ENCODE measurements at regions not wholly inside any gene's neighbourhood (a gene's known extent, or its start where the extent isn't known, plus 50 kb on each side); places are given as distances from the start of the nearest gene placed in this dataset.

DNA sequence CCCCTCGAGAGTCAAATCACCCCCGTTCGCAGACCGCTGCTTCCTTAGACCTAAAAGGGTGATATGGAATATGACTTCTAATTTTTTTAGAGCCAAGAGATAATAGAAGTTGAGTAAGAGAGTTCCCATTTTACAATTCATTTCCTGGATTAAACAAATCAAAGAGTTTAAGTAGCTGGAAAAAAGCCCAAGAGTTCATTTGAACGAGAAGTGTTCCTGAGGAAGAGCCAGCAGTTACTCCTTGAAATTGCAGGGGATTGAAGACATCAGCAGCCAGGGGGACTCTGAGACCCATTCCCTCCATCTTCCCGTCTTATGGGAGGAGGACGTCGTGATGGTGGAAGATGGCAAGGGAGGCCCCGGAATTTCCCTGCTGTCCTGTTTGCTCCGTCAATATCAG lies 277.0 kb downstream of the WDR11 start:
- TF ChIP-seq CTCF (IDR thresholded peaks at IDR 0.05 in 2 of 3, conservative IDR thresholded peaks at IDR 0.05 in 1 of 3; ENCODE audit: control insufficient read depth in 2 of 3, extremely low read depth in 1 of 3, insufficient read depth in 1 of 3, low read depth in 3 of 3, low read length in 3 of 3) = no peak
- TF ChIP-seq, protein P1, sequence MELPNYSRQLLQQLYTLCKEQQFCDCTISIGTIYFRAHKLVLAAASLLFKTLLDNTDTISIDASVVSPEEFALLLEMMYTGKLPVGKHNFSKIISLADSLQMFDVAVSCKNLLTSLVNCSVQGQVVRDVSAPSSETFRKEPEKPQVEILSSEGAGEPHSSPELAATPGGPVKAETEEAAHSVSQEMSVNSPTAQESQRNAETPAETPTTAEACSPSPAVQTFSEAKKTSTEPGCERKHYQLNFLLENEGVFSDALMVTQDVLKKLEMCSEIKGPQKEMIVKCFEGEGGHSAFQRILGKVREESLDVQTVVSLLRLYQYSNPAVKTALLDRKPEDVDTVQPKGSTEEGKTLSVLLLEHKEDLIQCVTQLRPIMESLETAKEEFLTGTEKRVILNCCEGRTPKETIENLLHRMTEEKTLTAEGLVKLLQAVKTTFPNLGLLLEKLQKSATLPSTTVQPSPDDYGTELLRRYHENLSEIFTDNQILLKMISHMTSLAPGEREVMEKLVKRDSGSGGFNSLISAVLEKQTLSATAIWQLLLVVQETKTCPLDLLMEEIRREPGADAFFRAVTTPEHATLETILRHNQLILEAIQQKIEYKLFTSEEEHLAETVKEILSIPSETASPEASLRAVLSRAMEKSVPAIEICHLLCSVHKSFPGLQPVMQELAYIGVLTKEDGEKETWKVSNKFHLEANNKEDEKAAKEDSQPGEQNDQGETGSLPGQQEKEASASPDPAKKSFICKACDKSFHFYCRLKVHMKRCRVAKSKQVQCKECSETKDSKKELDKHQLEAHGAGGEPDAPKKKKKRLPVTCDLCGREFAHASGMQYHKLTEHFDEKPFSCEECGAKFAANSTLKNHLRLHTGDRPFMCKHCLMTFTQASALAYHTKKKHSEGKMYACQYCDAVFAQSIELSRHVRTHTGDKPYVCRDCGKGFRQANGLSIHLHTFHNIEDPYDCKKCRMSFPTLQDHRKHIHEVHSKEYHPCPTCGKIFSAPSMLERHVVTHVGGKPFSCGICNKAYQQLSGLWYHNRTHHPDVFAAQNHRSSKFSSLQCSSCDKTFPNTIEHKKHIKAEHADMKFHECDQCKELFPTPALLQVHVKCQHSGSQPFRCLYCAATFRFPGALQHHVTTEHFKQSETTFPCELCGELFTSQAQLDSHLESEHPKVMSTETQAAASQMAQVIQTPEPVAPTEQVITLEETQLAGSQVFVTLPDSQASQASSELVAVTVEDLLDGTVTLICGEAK (IDR thresholded peaks at IDR 0.05; ENCODE audit: borderline replicate concordance) = no peak
- no peak for TF ChIP-seq POLR2AphosphoS5 (IDR thresholded peaks at IDR 0.05; ENCODE audit: low read length)
- TF ChIP-seq SIN3A (IDR thresholded peaks at IDR 0.05; ENCODE audit: low read depth, low read length) = no peak
- no peak for TF ChIP-seq NR2F1 (conservative IDR thresholded peaks at IDR 0.05)
- TF ChIP-seq ZNF217 (IDR thresholded peaks at IDR 0.05) = no peak
- no peak for TF ChIP-seq MYC (IDR thresholded peaks at IDR 0.05; ENCODE audit: insufficient read depth, insufficient read length, insufficient replicate concordance, low read length, severe bottlenecking)
- TF ChIP-seq SMC3 (IDR thresholded peaks at IDR 0.05; ENCODE audit: borderline replicate concordance, low read length) = no peak
- no peak for TF ChIP-seq GABPA (IDR thresholded peaks at IDR 0.05; ENCODE audit: low read depth)
- no peak for TF ChIP-seq JUND (IDR thresholded peaks at IDR 0.05; ENCODE audit: low read depth, low read length)
- TF ChIP-seq TAF1 (IDR thresholded peaks at IDR 0.05; ENCODE audit: borderline replicate concordance, low read depth, low read length) = no peak

Measured in GM12878 (cell line).